NCI-H1417 (cell line): ENCODE measurements at regions not wholly inside any gene's neighbourhood (a gene's known extent, or its start where the extent isn't known, plus 50 kb on each side); places are given as distances from the start of the nearest gene placed in this dataset.

Experiments
- DNase-seq, 3 experiments: peaks; one replicate each; lab custom pipeline; 2025; lab: John Stamatoyannopoulos, UW

DNA sequence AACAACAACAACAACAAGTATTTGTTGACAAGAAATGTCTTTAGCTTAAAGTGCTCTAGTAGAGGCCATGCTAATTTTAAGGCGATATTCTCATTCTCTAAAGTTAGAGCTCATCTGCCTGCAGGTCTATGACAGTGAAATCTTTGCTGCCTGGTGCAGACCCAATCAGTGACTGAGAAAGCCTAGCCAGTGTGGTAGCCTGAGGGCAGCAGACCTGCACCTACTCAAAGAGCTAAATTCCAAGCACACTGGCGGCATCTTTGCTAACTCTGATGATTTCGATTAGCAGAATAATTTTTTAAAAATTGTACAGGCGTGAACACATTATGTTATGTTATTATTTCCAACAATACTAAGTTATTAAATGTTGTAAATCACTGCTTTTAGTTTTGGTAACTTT is 228.8 kb upstream of the RGMA start:
- no peak for DNase-seq

DNA sequence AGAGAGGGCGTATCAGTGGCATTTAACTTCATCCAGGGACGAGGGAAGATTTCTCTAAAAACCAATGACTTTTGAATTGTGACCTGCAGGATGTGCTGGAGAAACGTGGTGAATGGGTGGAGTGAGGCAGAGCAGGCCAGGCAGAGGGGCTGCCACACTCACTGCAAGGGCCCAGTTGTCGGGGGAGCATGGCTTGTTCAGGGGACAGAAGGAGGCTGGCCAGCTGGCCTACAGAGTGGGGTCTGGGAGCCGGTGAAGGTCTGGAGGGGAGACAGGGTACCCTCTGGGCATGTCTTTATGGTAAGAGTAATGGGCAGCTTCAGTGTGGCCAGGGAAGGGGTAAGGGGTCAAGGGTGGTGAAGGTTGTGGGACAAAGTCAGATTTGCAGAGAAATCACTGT is 225.2 kb upstream of the RGMA start:
- DNase-seq: no peak

GRCh38 chr15:93312891-93313486 is 224.0 kb upstream of the RGMA start:
- DNase-seq: no peak

GRCh38 chr15:93311620-93312019 is 222.6 kb upstream of the RGMA start:
- no peak for DNase-seq

DNA sequence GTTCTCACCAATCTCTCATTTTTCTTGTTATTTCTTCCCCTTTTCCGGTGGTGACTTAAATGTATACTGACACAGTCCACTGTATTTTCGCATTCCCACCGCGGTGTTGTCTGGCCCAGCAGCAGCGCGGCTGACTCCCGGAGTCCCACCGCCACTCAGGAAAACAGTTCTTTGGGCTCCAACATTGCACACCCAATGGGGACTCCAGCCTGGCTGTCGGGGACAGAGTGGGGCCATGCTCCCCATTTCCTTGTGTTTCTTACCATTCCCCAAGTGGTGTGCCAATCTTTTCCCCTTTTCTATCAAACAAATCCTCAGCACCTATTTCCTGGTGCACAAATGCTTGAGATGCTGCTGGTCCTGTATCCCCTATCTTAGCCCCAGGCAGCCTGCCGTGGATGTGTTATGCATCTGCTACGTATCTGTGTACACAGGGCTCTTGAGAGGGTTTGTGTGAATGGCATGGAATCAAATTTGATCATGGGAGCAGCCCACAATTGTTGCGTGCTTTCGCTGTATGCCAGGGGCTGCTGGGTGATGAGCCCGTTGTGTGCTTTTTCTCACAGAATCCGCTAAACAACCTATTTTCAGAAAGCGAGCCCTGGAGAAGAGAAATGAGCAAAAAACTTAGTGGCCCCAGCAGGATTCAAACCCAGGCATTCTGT is 219.1 kb upstream of the RGMA start:
- peak in 2 of 3 experiments; percentile 40 to 72 for DNase-seq

DNA sequence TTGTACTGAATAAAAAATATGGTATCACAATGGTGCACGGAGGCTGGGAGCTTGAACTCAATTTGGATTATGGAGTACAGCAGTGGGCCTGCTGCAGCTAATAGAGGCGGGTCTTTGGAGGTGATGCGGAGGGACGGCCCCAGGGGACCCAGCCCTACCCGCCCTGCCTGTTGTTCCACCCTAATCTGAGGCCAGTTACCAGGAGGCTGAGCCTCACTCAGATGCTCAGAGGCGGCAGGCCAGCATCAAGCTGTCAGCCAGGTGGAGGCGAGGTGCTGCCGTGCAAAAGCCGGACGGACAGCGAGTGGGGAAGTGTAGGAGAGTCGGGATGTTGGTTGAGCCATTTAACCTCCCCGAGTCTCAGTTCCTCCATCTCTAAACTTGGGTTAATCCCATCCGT is 218.5 kb upstream of the RGMA start:
- DNase-seq: no peak

DNA sequence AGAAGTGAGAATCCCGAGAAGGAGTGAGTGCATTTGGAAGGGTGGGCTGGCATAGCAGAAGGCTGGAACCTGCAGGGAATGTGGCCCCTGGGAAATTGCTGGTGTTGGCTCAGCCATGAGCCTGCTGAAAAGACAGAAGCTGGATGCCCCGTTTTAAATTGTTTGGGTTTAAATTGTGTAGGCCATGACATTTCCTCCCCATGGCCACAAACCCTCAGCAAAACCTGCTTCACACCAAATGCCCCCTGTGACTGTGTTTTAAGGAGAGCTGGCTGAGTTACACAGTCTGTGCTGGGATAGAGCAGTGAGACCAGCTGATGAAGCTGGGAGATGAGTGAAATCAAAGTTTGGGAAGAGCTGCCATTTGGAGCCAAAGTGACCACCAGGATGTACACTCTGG is 216.3 kb upstream of the RGMA start:
- DNase-seq: no peak

GRCh38 chr15:93302080-93302765 is 213.2 kb upstream of the RGMA start:
- no peak for DNase-seq

DNA sequence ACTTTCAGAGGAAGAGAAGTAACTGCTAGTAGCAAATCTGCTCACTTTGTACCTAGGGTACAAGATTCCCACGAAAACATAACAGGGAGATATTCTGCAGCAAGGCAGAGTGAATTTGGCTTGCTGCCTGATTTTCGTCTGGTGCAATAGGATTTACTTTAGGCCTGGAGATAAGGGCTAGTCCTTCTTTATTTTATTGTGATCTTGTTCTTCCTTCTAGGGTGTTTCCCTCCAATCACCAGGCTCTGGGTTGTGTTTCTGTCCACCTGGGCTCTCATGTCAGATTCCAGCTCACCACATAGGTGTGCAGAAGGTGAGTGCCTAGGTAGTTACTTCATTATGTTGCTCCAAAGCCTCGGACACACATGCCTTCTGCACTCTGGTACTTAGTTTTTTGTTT is 211.8 kb upstream of the RGMA start:
- DNase-seq: no peak

DNA sequence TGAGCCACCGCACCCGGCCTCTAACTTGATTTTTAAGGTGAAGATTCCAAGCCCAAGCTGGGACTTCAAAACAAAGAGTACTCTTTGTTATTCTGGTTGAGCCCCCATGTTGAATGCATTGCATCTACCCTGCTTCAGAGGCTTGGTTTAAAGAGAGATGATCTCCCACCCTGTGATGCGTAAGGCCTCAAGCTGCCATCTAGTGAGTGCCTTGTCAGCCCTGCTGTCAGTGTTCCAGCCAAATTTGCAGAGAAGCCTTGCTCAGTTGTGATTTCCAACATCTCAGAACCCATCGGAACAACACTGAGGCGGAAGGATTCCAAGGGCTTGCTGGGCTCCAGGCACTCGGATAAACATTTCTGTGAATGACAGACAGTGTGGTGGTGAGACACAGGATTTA is 210.7 kb upstream of the RGMA start:
- no peak for DNase-seq

GRCh38 chr15:93298901-93299300 is 209.9 kb upstream of the RGMA start:
- DNase-seq: no peak

DNA sequence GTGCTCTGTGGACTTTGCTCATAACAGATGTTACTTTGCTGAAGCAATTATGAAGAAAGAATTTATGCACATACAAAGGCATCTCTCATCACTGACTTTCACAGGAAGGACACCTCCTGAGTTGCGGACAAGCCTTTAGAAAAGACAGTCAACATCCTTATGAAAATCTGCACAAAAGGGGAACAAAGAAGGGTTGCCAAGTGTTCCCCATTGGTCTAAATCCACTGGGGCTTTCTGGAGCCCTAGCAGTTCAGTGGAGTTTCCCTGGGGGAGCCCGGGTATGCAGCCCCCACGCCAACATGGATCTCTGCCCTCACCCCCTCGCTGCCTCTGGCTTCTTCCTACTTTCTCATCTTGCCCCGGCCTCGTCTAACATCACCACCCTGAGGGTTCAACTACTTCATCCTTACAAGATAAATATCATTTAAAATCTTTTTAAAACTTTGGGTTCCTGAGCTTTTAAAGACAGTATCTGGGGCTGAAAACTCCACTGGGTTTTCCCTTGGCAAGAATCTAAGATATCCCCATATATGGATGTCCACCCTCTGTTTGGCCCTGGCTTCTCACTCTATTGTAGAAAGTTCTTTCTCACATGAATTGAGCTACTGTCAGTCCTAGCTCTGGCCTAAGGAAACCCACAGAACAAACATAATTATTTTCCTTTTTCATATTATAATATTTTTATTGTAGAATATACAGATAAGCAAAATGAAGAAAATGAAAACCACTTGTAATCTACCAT is 207.9 kb upstream of the RGMA start:
- DNase-seq: peak in 1 of 3 experiments; percentile 18

- no peak for DNase-seq
Observed at GRCh38 chr15:93294896-93295295, 205.9 kb upstream of the RGMA start.

- DNase-seq: no peak
Observed at GRCh38 chr15:93294066-93294465, 205.1 kb upstream of the RGMA start.

GRCh38 chr15:93291380-93291779 is 202.4 kb upstream of the RGMA start:
- DNase-seq: no peak

- peak in 2 of 3 experiments; percentile 59 to 86 for DNase-seq
Observed at GRCh38 chr15:93290618-93290946, 201.6 kb upstream of the RGMA start.

GRCh38 chr15:93289941-93290617 is 201.1 kb upstream of the RGMA start:
- DNase-seq: peak in 2 of 3 experiments; percentile 53 to 65

DNA sequence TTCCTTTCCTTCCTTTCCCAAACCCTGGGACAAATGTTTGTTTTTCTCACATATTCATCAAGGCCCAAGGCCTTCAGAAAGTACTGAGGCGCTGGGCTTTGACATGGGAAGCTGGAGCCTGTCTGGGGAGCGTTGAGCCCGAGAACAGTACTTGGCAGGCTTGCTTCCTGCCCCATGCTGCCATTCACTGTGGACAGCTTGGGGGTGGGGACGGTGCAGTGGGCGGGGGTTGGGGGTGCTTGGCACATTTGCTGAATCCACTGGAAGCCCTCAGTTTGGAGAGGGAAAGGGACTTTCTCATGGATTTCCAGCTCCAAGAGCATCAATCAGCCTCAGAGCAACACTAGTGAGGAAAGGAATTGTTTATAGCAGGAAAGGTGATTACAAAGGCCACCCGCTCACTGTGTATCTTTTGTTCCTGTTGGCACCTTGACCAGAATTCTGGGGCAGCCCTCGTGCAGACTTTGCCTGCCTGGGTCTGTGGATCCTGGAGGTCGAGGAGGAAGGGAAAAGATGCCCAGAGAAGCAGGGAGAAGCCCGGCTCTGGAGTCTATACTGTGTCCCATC is 199.8 kb upstream of the RGMA start:
- no peak for DNase-seq

DNA sequence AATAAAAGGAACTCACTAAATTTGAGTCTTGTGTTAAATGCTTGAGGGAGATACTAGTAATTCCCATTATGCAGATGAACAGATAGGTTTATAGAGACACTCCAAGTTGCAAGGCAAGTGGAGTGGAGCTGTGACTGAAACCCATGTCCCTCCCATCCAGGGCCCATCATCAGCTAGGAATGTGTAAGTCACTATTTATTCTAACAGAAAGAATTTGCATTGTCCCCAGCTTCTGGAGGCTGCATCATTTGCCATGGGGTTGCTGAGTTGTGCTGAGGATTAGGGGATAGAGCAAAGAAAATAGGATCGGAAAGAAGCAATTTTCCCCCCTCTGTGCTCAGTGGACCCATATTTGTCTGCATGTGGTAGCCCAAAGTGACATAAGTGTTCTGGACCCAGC is 197.4 kb upstream of the RGMA start:
- DNase-seq: no peak

GRCh38 chr15:93283854-93284253 is 194.8 kb upstream of the RGMA start:
- DNase-seq: no peak

GRCh38 chr15:93282808-93283207 is 193.8 kb upstream of the RGMA start:
- no peak for DNase-seq

DNA sequence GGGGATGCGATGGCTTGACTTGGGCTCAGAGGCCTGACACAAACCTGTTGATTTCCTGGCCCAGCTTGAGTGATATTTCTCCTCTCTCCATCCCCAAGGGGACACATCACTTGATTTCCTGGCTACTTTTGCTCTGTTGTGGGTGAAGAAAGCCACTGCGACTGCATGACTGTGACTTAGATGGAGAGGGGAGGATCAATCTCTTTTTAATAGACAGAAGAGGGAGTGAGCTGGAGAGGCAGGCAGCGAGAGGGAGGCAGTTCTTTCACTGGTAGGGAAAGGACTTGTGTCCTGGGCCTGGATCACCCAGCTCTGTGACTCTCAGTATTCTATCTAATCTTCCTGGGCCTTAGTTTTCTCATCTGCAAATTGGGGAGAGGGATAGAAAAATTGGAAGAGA is 189.8 kb upstream of the RGMA start:
- DNase-seq: no peak
